H1 (cell line): ENCODE measurements at regions not wholly inside any gene's neighbourhood (a gene's known extent, or its start where the extent isn't known, plus 50 kb on each side); places are given as distances from the start of the nearest gene placed in this dataset.

Source experiments
- CTCF ChIA-PET: fragments of 300-600 bp; sonication (Branson Sonifier 250); formaldehyde crosslinking; loops from one replicate; lab custom pipeline; 2021; ENCODE audit not compliant: partially characterized antibody; lab: Charles Lee
- POLR2A ChIA-PET: fragments of 300-600 bp; sonication (Branson Sonifier 250); formaldehyde crosslinking; loops from one replicate; lab custom pipeline; 2021; ENCODE audit warnings: inconsistent platforms; ENCODE audit not compliant: partially characterized antibody; lab: Charles Lee
- DNase-seq, 2 experiments: peaks; one replicate each; pipeline versions ENCODE4 v3.0.0 to v3.0.0-alpha.2; 2010 to 2022; ENCODE audit warnings: low spot score in 2 of 2, low read depth in 1 of 2, mixed read lengths in 1 of 2
- FAIRE-seq: peaks from 2 replicates; lab custom pipeline; 2011; peaks lifted over from hg19 to GRCh38; lab: Jason Lieb, UNC
- H2AFZ ChIP-seq: 2 replicates; pipeline ENCODE4 v1.8.1; 2012; ENCODE audit warnings: low read length, inconsistent platforms
- H2AK5ac ChIP-seq: 2 replicates; pipeline ENCODE4 v1.6.1; 2013; ENCODE audit warnings: low read depth, low read length
- H2BK120ac ChIP-seq: replicated peaks from 2 replicates; pipeline ENCODE3; 2013; ENCODE audit warnings: low read depth, low read length, inconsistent platforms
- H2BK12ac ChIP-seq: 2 replicates; pipeline ENCODE4 v1.6.1; 2013; ENCODE audit warnings: low read depth, low read length
- H2BK15ac ChIP-seq: 2 replicates; pipeline ENCODE4 v1.6.1; 2013; ENCODE audit warnings: low read length
- H2BK20ac ChIP-seq: 2 replicates; pipeline ENCODE4 v1.6.1; 2013; ENCODE audit warnings: low read length
- H2BK5ac ChIP-seq: 2 replicates; pipeline ENCODE4 v1.6.1; 2013; ENCODE audit warnings: low read depth, low read length
- H3K14ac ChIP-seq: 2 replicates; pipeline ENCODE4 v1.6.1; 2013; ENCODE audit warnings: inconsistent platforms; ENCODE audit not compliant: insufficient read length
- H3K18ac ChIP-seq: 2 replicates; pipeline ENCODE4 v1.6.1; 2013; ENCODE audit warnings: low read length; ENCODE audit errors: extremely low read depth
- H3K23ac ChIP-seq: 2 replicates; pipeline ENCODE4 v1.6.1; 2013; ENCODE audit warnings: inconsistent platforms; ENCODE audit not compliant: insufficient read length
- H3K23me2 ChIP-seq: 2 replicates; pipeline ENCODE4 v1.6.1; 2013; ENCODE audit warnings: low read depth, low read length
- H3K27ac ChIP-seq: 2 replicates; pipeline ENCODE4 v1.6.1; 2011; ENCODE audit warnings: low read depth, low read length, inconsistent platforms
- H3K27me3 ChIP-seq, 4 experiments: replicated peaks in 1 of 4; 1 replicate in 1 of 4; 2 replicates in 3 of 4; pipeline versions ENCODE4 v1.6.1 to v1.8.1; 2011 to 2013; ENCODE audit warnings: low read length in 3 of 4, mild to moderate bottlenecking in 3 of 4, inconsistent platforms in 2 of 4, mixed read lengths in 2 of 4, moderate library complexity in 1 of 4; ENCODE audit not compliant: control insufficient read depth in 3 of 4, insufficient read depth in 3 of 4; ENCODE audit errors: extremely low read depth in 1 of 4
- H3K36me3 ChIP-seq, 4 experiments: 2 replicates each; pipeline versions ENCODE4 v1.6.1 to v1.8.1; 2011 to 2013; ENCODE audit warnings: mild to moderate bottlenecking in 4 of 4, low read length in 3 of 4, moderate library complexity in 2 of 4, control low read depth in 1 of 4, inconsistent platforms in 1 of 4; ENCODE audit not compliant: insufficient read depth in 4 of 4, control insufficient read depth in 2 of 4
- H3K4ac ChIP-seq: replicated peaks from 2 replicates; pipeline ENCODE3; 2013; ENCODE audit warnings: low read length, low read depth, mixed read lengths, inconsistent platforms; ENCODE audit not compliant: insufficient read length
- H3K4me1 ChIP-seq, 4 experiments: replicated peaks in 1 of 4; 1 replicate in 1 of 4; 2 replicates in 3 of 4; pipeline versions ENCODE4 v1.6.1 to v1.8.1; 2011 to 2013; ENCODE audit warnings: low read length in 3 of 4, inconsistent platforms in 2 of 4, mixed read lengths in 1 of 4; ENCODE audit not compliant: insufficient read depth in 4 of 4, control insufficient read depth in 3 of 4
- H3K4me2 ChIP-seq, 2 experiments: 2 replicates each; pipeline versions ENCODE4 v1.6.1 to v1.8.1; 2011 to 2013; ENCODE audit warnings: low read depth in 2 of 2, low read length in 2 of 2, control low read depth in 1 of 2, inconsistent platforms in 1 of 2, mild to moderate bottlenecking in 1 of 2; ENCODE audit not compliant: insufficient read depth in 1 of 2
- H3K4me3 ChIP-seq, 4 experiments: fragments of 200-600, 300-600 bp in 1 of 4; sonication (generic), shearing (Covaris generic), sonication (Bioruptor Twin) in 1 of 4; 2 replicates each; pipeline versions ENCODE4 v1.5.1 to v1.8.1; 2011 to 2016; ENCODE audit warnings: low read length in 4 of 4, low read depth in 3 of 4, control low read depth in 2 of 4, inconsistent platforms in 2 of 4, mild to moderate bottlenecking in 2 of 4, mixed read lengths in 1 of 4, moderate library complexity in 1 of 4; ENCODE audit not compliant: insufficient read depth in 2 of 4; ENCODE audit errors: extremely low read depth in 1 of 4
- H3K56ac ChIP-seq: replicated peaks from 2 replicates; pipeline ENCODE3; 2013; ENCODE audit warnings: low read depth, mild to moderate bottlenecking, mixed read lengths, low read length, inconsistent platforms; ENCODE audit not compliant: insufficient read length
- H3K79me1 ChIP-seq: 2 replicates; pipeline ENCODE4 v1.6.1; 2013; ENCODE audit warnings: low read depth, low read length, control low read depth
- H3K79me2 ChIP-seq, 2 experiments: 2 replicates each; pipeline versions ENCODE4 v1.6.1 to v1.8.1; 2012 to 2013; ENCODE audit warnings: low read length in 2 of 2, mild to moderate bottlenecking in 2 of 2, inconsistent platforms in 1 of 2; ENCODE audit not compliant: insufficient read depth in 2 of 2, control insufficient read depth in 1 of 2
- H3K9ac ChIP-seq, 4 experiments: replicated peaks in 1 of 4; 1 replicate in 1 of 4; 2 replicates in 3 of 4; pipeline versions ENCODE4 v1.6.1 to v1.8.1; 2011 to 2013; ENCODE audit warnings: low read depth in 3 of 4, low read length in 3 of 4, control low read depth in 2 of 4, mild to moderate bottlenecking in 2 of 4, moderate library complexity in 2 of 4, inconsistent platforms in 1 of 4; ENCODE audit errors: extremely low read depth in 1 of 4
- H3K9me3 ChIP-seq, 2 experiments: 2 replicates each; pipeline versions ENCODE4 v1.6.1 to v1.8.1; 2012 to 2013; ENCODE audit warnings: mild to moderate bottlenecking in 2 of 2, moderate library complexity in 2 of 2, control low read depth in 1 of 2, inconsistent platforms in 1 of 2, low read depth in 1 of 2, low read length in 1 of 2, mixed read lengths in 1 of 2; ENCODE audit not compliant: insufficient read depth in 2 of 2
- H4K20me1 ChIP-seq, 2 experiments: replicated peaks in 1 of 2; 2 replicates each; pipeline versions ENCODE3 to v1.8.1; 2011 to 2013; ENCODE audit warnings: inconsistent platforms in 2 of 2, low read length in 2 of 2, mild to moderate bottlenecking in 1 of 2; ENCODE audit not compliant: insufficient read depth in 2 of 2, control insufficient read depth in 1 of 2
- H4K5ac ChIP-seq: 2 replicates; pipeline ENCODE4 v1.6.1; 2013; ENCODE audit warnings: low read length, low read depth, mixed read lengths, inconsistent platforms; ENCODE audit not compliant: insufficient read length
- H4K8ac ChIP-seq: 2 replicates; pipeline ENCODE4 v1.8.0; 2013; ENCODE audit warnings: mild to moderate bottlenecking, moderate library complexity, low read length, inconsistent platforms; ENCODE audit not compliant: insufficient read depth; ENCODE audit errors: extremely low read depth
- H4K91ac ChIP-seq: replicated peaks from 2 replicates; pipeline ENCODE3; 2013; ENCODE audit warnings: low read length, mixed read lengths, inconsistent platforms; ENCODE audit not compliant: insufficient read length
- BCL11A ChIP-seq, 2 experiments: IDR thresholded peaks; one replicate each; pipeline ENCODE4 v1.6.1; 2011; ENCODE audit warnings: low read depth in 2 of 2, low read length in 2 of 2, mild to moderate bottlenecking in 2 of 2
- BRCA1 ChIP-seq: IDR thresholded peaks from 2 replicates; pipeline ENCODE4 v1.6.1; 2012; ENCODE audit warnings: low read depth, low read length, improper control_type of control experiment
- CBX8 ChIP-seq: fragments of 300-800, 300-1000 bp; sonication (generic); IDR thresholded peaks from 2 replicates; pipeline ENCODE4 v1.7.1; 2016; ENCODE audit warnings: low read depth, low read length, borderline replicate concordance
- CHD2 ChIP-seq: IDR thresholded peaks from 2 replicates; pipeline ENCODE4 v1.6.1; 2012; ENCODE audit warnings: low read length, improper control_type of control experiment
- NANOG ChIP-seq: IDR thresholded peaks from 2 replicates; pipeline ENCODE4 v1.6.1; 2011; ENCODE audit warnings: low read length, low read depth, mild to moderate bottlenecking, inconsistent platforms; ENCODE audit not compliant: insufficient read depth, poor library complexity, severe bottlenecking
- POU5F1 ChIP-seq: IDR thresholded peaks from 2 replicates; pipeline ENCODE4 v1.6.1; 2011; ENCODE audit warnings: low read depth, mild to moderate bottlenecking, low read length, moderate library complexity
- RXRA ChIP-seq: IDR thresholded peaks from 2 replicates; pipeline ENCODE4 v1.6.1; 2011; ENCODE audit warnings: low read depth, mild to moderate bottlenecking, low read length, moderate library complexity; ENCODE audit not compliant: insufficient read depth
- SRF ChIP-seq: IDR thresholded peaks from 2 replicates; pipeline ENCODE4 v1.6.1; 2011; ENCODE audit warnings: mild to moderate bottlenecking, low read depth, low read length, moderate library complexity
- SUZ12 ChIP-seq: fragments of 200-600 bp; sonication (generic); IDR thresholded peaks from 2 replicates; pipeline ENCODE4 v1.6.1; 2012; ENCODE audit warnings: mild to moderate bottlenecking, inconsistent platforms, low read length, moderate library complexity, mixed read lengths
- TBP ChIP-seq: IDR thresholded peaks from 2 replicates; pipeline ENCODE4 v1.6.1; 2011; ENCODE audit warnings: low read depth, low read length, improper control_type of control experiment
- USF2 ChIP-seq: IDR thresholded peaks from 2 replicates; pipeline ENCODE4 v1.6.1; 2011; ENCODE audit warnings: low read length, improper control_type of control experiment
- WGBS, 2 experiments: shearing (Covaris generic) in 1 of 2; methylation state at CpG; one replicate each; pipeline versions ENCODE4 v1.1.6 to v1.1.7; 2013 to 2015; ENCODE audit warnings: low lambda C conversion rate in 2 of 2, mixed read lengths in 2 of 2, inconsistent platforms in 1 of 2, low coverage in 1 of 2, missing lambda C conversion rate in 1 of 2; ENCODE audit not compliant: insufficient replicate concordance in 2 of 2, insufficient coverage in 1 of 2, insufficient read length in 1 of 2; ENCODE audit errors: extremely low coverage in 1 of 2, missing lambda C conversion rate in 1 of 2; 5-methylcytosine and 5-hydroxymethylcytosine counted together
- TF ChIP-seq, protein P1 (sequence below): IDR thresholded peaks from 2 replicates; pipeline ENCODE4 v1.6.1; 2012; ENCODE audit warnings: inconsistent platforms

DNA sequence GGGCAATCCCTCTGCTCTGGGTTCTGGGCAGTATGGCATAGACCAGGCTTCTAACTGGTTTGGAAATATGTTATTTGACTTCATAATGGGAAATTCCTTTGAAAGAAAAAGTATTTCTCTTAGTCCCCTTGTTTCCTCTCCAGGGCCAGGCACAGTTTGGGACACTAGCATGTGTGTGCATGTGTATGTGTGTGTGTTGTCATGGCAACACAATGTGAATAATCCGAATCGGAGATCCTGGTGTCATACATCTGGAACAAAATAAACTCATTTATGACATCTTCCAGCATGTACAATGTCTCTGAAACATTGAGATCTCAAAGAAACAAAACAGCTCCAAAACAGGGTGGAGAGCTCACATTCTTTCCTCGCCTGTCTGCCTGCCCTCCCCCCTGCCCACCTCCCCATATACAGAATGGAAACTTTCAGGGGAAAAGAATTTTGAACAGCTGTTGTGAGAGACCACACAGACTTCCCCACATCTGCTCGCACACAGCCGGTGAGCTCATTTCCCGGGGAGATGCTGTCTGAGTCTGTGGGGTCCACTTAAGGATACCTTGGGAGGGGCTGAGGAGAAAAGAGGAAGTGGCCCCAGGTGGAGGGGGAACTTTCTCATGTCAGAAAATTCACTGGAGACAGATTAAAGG is 55.5 kb upstream of the PARP11 start:
- FAIRE-seq, result no peak
- Histone ChIP-seq H3K9ac (no peak overlapping the region), H4K20me1 (no peaks in the 10 kb centered on the region), H3K23ac (no peak overlapping the region), H3K27me3 (no peaks in the 10 kb centered on the region), H2BK120ac (no peak overlapping the region), H4K8ac (no peak overlapping the region), H3K18ac (peak overlapping the region; percentile 53; the same call in 1 of the 2 replicates), H3K4me3 (no peak overlapping the region), H3K36me3 (no peaks in the 10 kb centered on the region), H2BK15ac (0 out of 2 replicates have a peak overlapping the region, but pooled peaks have one; percentile 2), H3K4me1 (peaks cover 0 to 6% (median 3%) of the 10 kb centered on the region in 4 experiments; a peak in 2 of 7 replicates), H3K14ac (no peak overlapping the region), H2BK5ac (no peak overlapping the region), H4K91ac (no peak overlapping the region), H4K5ac (no peak overlapping the region), H3K27ac (no peak overlapping the region), H2BK12ac (0 out of 2 replicates have a peak overlapping the region, but pooled peaks have one; percentile 42), H2BK20ac (no peak overlapping the region), H2AK5ac (no peak overlapping the region), H3K9me3 (no peaks in the 10 kb centered on the region), H3K56ac (no peak overlapping the region), H2AFZ (no peak overlapping the region), H3K79me2 (no peaks in the 10 kb centered on the region), H3K23me2 (no peaks in the 10 kb centered on the region), H3K4ac (no peak overlapping the region), H3K4me2 (no peak overlapping the region), H3K79me1 (no peaks in the 10 kb centered on the region)
- peak in 1 of 2 experiments; percentile 9 for DNase-seq
- POLR2A ChIA-PET, result interaction anchor here (1.6 kb wide), 1 partner anchor 17 kb away, joined by 4 read pairs; no protein-coding TSS in a partner anchor
- WGBS, 2 experiments, result 87% methylated on average over 6 of the region's 6 CpGs; no CpG with 5 or more reads in 1 of the 2 experiments
- CTCF ChIA-PET, result interaction anchor here (0.8 to 1.5 kb wide), 3 partner anchors 38 to 1075 kb away, joined by 3 to 4 read pairs (median 3); no protein-coding TSS in a partner anchor
- TF ChIP-seq USF2 (no peak), RXRA (no peak), SUZ12 (no peak), NANOG (no peak), TBP (no peak), CHD2 (no peak), SRF (no peak), CBX8 (no peak), BRCA1 (no peak), BCL11A (IDR thresholded peaks at IDR 0.05; ENCODE audit: low read depth in 2 of 2, low read length in 2 of 2) (no peak), POU5F1 (no peak)
- TF ChIP-seq, protein P1, sequence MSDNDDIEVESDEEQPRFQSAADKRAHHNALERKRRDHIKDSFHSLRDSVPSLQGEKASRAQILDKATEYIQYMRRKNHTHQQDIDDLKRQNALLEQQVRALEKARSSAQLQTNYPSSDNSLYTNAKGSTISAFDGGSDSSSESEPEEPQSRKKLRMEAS, result no peak
